Activated T-cell treated with anti-CD3 and anti-CD28 coated beads for 48 hours (primary cell): ENCODE measurements at regions not wholly inside any gene's neighbourhood (a gene's known extent, or its start where the extent isn't known, plus 50 kb on each side); places are given as distances from the start of the nearest gene placed in this dataset.

Source experiments
- DNase-seq: peaks from one replicate; pipeline ENCODE4 v3.0.0-alpha.2; 2020; ENCODE audit warnings: low read depth

DNA sequence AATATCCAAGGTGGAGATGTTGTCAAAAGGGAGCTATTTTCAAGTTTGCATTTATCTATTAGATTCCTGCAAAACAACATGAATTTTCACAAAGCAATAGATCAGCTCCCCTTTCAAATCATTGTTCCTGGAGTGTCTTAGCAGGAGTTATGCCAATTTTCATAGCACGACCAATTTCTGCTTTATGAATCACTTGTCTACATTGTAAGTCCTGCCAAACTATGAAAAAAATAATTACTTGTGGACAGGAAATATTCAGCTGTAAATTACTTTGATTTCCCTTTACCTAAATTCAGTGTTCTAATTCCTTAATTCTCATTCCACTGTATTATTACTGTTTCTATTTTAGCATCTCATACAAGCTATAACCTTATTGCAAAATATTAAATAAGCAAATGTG, 1289.6 kb downstream of the NSUN3 start:
- DNase-seq = no peak

DNA sequence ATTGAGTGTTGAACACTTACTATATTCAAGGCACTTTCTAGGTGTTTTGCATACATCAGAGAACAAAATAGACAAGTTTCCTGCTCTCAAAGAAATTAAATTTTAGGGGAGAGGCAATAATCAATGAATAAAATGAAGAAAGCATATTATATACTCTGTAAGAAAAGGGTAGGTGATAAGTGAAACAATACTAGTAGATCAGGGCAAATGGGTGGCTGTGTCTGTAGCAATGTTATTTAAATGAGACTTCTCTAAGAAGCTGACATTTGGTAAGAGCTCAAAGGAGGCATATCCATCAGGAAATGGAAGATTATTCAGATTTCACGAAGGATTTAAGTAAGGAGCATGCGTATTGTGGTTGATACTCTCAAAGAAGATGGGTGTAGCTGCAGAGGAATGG, 1291.6 kb downstream of the NSUN3 start:
- no peak for DNase-seq

DNA sequence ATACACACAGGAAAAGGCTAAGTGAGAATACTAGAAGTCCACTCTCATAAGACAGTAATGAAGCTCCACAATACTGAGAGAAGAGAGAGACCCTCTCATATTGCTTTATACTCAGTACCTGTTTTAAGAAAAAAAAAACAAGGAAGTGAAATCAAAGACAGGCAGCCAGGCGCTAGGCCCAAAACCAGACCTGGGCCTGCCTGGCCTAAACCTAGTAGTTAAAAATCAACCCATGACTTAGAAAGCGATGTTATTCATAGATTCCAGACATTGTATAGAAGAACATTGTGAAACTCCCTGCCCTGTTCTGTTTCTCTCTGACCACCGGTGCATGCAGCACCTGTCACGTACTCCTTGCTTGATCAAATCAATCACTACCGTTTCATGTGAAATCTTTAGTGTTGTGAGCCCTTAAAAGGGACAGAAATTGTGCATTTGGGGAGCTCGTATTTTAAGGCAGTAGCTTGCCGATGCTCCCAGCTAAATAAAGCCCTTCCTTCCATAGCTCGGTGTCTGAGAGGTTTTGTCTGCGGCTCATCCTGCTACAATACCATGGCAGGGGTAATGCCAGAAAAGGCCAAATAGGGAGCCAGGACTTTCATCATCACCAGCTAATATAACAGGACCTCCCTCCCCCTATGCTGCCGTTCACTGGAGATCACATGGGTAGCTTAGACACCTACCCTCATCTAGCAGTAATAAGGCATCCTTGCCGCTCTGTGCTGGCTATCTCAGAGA, 1294.1 kb downstream of the NSUN3 start:
- no peak for DNase-seq

DNA sequence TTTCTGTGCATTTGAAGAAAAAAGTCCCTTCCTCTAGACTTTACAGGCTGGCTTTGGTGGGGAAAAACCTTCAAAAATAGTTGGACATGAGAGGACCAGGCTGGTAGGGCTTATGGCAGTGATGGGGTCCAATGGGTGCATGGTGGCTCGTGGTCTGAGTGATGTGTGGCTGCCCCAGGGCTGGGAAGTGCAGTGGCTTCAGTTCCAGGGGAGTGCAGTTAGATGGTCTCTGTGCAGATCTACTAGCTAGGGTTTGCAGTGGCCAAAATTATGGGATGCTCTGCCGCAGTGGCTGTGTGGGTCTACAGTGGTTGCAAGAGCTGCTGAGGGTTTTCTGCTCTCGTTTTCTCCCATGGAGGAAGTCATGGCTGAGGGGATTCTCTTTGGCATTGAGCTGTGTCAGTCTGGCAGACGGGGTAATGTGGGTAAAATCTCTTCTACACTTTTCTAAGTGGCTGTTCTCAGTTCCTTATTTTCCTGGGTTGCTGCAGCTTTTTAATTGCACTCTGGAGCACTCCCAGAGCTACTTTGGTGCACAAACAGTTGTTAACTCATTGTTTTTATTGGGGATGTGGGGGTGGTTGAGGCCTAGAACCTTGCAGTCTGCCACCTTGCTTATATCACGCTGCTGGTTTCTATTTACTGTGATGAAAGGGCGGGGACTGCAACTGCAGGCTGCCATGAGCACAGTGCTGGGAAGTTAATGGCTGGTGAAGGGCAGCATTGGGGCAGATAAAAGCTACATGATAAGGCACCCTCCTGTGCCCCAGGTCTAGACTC, 1324.6 kb downstream of the NSUN3 start:
- DNase-seq = no peak

DNA sequence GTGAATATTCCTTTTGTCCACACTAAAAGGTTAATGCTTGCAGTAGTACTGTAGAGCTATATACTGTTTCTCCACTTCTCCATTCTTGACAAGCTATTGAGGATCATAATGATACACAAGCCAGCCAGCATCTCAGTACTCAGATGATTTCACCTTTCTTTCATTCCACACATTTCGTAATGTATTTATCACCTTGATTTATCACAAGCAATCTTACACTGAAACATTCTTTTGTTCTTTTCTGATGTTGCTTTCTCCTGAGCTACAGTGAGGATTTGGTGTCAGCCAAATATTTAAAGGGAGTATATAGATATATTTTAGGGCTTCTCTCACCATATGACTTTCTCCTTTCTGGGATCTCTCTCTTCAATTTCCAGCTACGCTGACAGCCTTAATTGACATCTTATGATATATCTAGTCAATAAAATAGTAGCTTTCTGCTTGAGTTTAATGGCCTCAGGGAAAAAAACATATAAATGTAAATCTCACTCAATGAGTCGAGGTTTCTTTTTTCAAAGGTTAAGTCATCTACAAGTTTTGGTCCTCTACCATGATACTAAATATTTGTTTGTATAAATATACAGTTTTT, 1327.0 kb downstream of the NSUN3 start:
- DNase-seq = no peak

DNA sequence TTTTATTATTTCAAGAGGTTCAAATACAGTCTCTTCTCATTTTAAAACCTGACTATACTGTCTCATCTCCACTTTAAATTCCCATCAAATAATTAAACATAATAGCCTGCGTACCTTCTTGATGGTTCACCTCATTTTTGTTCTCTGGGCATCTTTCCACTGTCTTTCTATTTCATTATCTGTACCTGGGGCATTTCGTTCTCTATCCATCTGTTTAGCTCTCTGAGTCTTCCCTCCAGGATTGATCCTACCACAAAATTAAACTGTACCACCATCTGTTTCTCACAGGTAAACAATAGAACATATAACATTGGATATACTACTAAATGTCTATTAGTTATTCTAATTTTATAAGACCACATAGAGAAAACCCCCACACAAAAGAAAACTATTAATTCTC, 1331.4 kb downstream of the NSUN3 start:
- no peak for DNase-seq

DNA sequence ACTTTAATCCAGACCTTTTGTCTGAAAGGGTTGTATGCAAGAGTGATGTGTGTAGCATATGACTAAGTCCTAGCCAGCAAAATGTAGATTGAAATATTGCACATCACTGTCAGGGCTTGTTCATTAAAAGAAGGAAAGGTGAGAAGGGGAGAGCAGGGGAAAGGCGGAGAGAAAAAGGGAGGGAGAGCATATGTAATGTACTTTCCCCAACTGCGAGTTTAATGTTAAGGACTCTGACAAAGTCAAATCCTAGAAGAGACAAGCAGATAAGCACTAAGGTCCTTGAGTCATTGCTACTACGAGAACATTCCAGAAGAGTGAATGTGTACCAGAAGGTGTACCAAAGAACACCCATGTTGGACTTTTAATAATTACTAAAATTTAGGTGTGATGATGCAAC, 1336.7 kb downstream of the NSUN3 start:
- DNase-seq = no peak

DNA sequence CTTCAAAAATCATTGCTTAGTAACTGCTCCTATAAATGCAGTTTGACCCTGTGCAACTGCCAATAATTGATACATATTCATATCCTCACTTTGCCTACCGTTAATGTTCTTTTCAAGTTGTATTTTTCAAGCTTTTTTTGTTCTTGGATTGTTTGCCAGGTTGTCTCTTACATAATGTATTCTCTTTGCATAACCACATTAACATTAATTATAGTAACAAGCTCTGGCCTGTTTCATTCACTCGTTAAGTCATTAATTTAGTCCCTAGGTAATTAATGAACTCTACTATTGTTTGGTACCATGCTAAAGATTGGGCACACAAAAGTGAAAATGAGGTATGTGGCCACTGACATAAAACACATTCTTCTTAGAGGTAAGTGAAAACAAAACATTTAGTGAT, 1338.8 kb downstream of the NSUN3 start:
- no peak for DNase-seq

DNA sequence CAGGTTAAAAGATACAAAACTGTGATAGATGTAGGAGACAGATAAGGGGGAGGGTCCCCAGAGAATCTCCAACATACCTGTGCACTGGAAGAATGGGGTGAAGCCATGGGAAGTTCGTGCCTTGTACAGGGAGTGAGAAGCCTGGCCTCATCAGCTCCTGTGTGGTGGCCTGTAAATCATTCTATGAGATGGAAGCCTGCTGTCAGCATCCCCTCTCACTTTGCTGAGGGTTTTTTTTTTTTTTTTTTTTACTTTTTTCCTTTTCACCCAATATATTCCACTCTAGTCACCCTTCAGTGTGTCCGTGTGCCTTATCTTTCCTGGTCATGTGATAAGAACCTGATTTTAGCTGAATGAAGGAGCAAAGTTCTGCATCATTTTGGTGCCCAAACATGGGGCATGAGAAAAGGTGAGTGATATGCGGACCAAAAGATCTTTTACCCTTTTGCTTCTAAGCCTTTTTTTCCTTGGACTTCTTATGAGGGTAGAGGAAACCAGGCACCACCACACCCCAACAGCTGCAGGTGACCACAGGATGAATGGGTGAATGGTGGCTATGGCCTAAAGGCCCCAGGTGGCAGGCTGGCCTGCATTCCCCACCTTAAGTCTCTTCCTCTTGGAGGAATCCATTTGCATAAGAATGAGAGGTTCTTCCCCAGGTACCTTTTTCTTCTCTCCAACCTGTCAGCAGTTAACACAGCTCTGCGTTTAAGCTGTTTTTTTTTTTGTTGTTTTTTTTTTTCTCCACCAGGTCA, 1345.0 kb downstream of the NSUN3 start:
- no peak for DNase-seq

DNA sequence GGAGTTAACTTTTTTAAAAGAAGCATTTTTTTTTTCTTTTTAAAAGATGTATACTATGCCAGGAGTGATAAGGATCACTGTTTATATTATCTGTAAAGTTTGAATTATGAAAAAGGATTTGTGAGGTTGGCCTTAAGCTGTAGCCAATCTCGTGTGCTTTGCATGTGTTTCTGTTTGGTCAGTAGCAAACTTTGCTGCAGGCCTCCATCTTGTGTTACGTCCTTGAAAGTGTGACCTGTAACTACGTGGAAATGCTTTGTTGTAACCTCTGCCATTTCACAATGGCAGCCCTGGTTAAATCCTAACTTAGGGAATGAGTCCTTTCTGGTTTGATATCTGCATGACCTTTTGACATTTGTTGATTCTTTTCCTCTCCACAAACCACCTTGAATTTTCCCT, 1345.6 kb downstream of the NSUN3 start:
- no peak for DNase-seq

DNA sequence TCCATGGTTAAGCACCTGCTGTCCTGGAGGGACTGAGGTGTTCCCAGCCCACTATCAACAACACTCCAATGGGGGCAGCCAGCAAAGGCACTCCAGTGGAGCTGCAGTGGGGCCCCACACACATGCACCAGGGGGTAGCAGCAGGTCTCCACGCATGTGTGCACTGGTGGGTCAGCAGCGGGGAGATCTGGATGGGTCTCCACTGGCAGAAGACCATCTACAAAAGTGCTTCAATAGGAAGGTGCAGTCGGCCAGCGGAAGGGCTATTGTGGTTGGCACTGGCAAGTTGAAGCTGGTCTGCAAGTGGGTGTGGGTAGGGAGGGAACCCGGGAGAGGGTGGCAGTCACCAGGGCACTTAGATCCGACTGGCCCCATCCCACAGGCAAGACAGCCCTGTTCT, 1355.4 kb downstream of the NSUN3 start:
- no peak for DNase-seq

DNA sequence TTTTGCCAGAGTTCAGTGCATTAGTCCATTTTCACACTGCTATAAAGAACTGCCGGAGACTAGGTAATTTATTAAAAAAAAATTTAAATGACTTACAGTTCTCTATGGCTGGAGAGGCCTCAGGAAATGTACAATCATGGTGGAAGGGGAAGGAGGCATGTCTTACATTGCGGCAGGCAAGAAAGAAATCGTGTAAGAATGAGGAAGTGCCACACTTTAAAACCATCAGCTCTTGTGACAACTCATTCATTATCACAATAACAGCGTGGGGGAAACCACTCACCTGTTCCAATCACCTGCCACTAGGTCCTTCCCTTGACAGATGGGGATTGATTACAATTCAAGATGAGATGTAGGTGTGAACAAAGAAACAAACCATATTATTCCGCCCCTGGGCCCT, 1361.4 kb downstream of the NSUN3 start:
- no peak for DNase-seq

DNA sequence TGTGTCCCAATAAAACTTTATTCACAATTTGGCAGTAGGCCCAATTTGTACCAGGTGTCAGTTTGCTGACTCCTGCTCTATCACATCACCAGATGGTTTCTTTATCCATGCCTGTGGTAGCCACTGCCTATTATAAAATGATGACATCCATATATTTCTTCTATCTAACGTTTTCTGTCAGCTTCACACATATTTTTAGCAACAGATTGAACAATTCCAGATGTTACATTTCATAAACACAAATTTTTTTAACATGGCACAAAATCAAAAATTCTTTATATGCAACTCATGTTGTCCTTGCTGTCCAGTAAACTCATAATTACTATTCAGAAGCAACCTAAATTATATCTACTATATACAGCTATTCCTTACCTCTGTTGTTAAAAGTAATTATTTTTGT, 1371.6 kb downstream of the NSUN3 start:
- no peak for DNase-seq

DNA sequence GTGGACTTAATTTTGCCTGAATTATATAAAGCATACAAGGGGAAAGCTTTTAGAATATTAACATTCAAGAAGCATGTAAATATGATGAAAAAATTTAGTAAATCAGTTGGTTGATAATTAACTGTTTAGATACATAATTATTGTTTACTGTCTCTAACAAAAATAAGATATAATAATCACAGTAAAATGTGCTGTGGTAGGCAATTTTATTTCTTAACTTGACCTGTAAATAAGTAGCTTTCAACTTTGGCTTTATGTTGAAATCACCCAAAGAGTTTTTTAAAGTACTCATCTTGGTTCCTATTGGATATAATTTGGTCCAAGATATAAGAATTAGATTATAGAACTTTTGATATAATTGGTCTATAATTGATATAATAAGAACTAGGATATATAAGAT, 1374.5 kb downstream of the NSUN3 start:
- DNase-seq = no peak

DNA sequence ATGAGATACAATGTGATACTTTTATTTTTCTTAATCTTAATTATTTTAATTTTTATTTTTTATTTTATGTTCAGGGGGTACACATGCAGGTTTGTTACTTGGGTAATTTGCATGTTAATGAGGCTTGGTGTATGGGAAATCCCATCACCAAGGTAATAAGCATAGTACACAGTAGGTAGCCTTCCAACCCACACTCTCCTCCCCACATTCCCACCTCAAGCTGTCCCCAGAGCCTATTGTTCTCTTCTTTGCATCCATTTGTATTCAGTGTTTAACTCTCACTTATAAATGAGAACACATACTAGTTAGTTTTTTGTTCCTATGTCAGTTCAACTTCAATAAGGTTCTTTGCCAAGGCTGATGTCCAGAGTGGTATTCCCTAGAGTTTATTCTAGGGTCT, 1375.4 kb downstream of the NSUN3 start:
- DNase-seq = no peak

DNA sequence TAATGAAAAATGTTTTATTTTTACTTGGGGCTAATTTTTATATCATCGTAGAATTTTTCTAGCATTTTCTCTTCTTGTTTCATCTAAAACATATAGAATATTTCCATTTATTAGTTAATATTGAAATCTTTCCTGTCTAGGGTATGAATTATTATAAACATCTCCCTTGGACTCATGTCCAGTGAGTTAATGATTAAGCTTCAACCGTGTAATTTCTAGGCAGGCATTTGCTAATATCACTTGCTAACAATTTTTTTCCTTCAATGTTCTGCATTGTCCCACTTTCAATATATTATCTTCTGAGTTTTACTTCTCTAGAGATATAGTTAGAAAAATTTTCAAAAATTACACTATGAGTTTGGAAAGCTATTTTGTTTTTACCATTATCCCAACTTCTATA, 1371.6 kb upstream of the EPHA6 start:
- DNase-seq = no peak

DNA sequence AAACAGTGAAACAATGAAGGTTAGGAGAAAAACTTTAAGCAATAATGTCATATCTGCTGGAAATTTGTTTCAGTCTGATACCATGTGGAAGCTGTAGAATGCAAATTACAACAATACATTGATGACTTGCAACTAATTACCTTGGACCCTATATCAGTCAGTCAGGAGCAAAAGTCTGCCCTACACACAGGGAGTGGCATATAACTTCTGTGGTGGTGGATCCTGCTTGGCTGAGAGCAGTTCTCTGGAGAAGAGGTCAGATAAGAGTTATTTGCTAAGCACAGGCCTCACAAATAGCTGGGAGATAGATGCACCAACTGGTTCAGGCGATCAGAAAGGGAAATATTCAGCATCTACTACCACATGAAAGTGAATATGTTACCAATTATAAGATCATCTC, 1364.6 kb upstream of the EPHA6 start:
- DNase-seq = no peak

DNA sequence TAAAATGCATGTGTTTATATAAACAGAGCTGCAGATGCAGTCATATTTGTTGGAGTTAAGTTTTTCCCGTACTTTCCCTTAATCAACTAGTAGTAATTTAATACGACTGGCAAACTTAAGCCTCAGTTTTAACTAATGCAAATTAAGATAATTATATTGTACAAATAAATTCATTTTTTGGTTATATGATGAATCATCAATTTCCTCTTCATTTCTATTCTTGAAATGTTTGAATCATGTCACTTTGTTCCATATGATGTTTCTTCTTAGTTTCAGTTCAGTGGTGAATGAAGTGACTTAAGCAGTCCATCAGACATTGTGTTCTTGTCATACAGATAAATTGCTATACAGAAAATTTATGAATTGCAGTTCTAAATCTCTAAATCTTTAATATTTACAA, 1361.2 kb upstream of the EPHA6 start:
- no peak for DNase-seq

DNA sequence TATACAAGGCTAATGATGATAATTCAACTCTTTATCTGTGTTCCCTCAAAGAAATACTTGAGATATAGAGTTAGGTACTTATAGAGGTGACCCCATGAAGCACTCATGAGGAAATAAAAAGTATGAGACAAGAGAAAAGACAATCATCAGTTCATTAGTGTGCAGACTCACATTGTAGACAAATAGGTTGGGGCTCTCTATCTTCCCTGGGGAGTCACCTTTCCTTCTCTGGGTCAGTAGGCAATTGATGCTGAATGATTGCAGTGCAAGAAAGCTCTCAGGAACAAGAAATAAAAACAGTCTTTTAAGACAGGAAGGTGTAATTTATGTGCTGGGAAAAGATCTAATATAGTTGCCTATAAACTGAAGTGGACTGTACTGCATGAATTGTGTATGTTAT, 1357.6 kb upstream of the EPHA6 start:
- DNase-seq = no peak

DNA sequence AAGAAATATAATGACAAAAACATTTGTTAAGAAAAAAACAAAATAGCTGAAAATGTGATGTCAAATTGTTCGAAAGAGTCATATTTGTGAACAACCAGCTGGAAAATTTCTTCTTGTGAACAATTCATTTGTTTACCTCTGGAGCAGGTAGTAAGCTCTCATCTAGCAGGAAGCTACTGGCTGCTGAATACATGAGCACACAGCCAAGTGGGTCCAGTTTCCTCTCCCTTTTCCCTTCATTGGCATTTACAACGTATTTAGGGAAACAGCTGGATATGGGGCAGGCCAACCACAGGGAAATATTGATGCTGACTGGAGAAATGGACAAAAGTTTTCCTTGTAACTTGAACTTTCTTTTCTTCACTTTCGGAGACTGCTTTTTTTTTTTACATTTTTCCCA, 1354.7 kb upstream of the EPHA6 start:
- no peak for DNase-seq

DNA sequence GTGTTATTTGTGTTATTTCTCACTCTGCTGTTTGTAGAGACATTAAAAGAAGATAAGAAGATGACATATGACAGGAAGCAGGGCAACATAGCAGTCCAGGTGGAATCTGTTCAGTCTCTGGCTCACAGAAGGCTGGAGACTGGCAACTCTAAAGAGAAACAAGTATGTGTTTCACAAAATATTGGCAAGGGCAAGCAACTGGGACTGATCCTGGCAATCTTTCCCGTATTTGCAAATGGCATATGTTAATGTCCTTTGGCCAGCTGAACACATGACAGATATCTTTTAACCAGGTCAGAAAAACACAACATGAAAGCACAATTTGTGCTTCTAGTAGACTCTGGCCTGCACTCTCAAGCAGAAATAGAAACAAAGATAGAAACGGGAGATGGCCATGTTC, 1354.1 kb upstream of the EPHA6 start:
- no peak for DNase-seq

DNA sequence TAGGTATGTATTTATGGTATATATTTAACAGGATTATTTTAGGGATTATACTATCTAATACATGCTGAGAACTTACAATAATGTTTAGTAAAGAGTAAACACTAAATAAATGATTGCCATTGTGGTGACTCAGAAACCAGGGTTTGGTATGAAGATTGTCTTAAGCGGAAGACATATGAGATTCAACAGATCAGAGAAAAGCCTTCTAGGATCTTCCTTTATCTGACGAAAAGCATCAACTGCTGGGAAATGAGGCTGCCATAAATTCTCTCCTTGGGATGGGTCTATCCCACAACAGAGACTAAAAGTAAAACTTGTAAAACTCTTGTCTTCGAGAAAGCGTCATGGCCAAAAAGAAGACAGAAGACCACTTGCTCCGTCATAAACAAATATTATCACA, 1352.2 kb upstream of the EPHA6 start:
- no peak for DNase-seq

DNA sequence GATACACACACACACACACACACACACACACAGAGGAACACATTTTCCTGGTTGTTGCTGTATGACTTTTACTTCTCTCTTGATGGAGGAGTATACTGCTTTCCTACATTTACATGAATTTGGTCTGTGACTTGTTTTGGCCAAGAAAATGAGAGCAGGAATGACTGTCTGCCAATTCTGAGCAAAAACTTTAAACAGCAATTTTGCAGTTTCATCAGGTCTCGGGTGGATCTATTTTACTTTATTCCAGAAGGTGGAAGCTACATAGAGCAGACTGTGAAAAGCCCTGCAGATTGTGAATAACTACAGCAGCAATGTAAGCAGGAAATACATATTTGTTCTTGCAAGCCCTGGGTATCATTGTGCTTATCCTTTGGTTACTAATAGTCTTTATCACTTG, 1350.0 kb upstream of the EPHA6 start:
- DNase-seq = no peak
